GM18507 (cell line): ENCODE measurements at regions not wholly inside any gene's neighbourhood (a gene's known extent, or its start where the extent isn't known, plus 50 kb on each side); places are given as distances from the start of the nearest gene placed in this dataset.

ENCODE experiments used
- DNase-seq: peaks from one replicate; pipeline ENCODE4 v3.0.0; 2011; ENCODE audit warnings: low read depth; ENCODE audit not compliant: insufficient read length; ENCODE audit errors: extremely low spot score
- FAIRE-seq: peaks from 2 replicates; lab custom pipeline; 2011; peaks lifted over from hg19 to GRCh38; lab: Jason Lieb, UNC

DNA sequence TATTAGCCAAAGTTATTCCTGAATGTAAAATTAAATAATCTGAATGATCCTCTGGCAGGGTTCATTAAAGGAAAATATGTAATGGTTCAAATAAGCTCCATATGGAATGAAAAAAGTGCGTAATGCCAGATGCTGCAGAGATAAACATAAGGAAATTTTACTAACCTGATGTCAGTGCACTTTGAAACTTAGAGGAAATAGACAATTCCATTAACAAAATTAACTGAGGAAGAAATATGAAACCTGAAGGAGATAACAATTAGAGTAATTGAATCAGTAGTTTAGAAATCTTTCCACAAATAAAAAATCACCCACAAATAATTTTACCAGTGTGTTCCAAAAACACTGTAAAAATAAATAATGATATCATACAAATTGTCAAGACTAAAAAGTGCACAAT is 387.5 kb downstream of the GRIA2 start:
- FAIRE-seq (no peak), DNase-seq (no peak)

- DNase-seq (no peak), FAIRE-seq (no peak)
These were observed 380.1 kb downstream of the GRIA2 start for GRCh38 chr4:157600583-157600982.

- DNase-seq (no peak), FAIRE-seq (no peak)
These were observed 370.7 kb downstream of the GRIA2 start for GRCh38 chr4:157591245-157591644.

DNA sequence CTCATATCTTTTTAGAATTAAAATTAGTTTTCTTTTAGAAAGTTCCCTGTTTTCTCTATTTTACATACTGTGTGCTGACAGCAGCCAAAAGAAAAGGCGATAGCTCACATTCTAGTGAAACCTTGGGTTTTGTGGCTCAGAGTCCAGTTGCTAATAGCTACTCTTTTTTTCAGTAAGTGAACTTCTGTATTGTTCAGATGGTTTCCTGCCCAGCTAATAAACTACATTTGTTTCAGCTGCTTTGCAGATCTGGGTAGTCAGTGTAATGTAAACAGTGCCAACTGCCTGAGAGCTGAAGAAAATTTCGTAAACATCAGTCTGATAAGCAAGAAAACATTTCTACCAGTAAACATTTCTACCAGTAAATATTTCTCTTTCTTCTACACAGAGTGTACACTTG is 370.2 kb downstream of the GRIA2 start:
- DNase-seq: no peak
- FAIRE-seq: no peak

GRCh38 chr4:157587681-157588423 is 367.3 kb downstream of the GRIA2 start:
- FAIRE-seq (no peak), DNase-seq (no peak)

DNA sequence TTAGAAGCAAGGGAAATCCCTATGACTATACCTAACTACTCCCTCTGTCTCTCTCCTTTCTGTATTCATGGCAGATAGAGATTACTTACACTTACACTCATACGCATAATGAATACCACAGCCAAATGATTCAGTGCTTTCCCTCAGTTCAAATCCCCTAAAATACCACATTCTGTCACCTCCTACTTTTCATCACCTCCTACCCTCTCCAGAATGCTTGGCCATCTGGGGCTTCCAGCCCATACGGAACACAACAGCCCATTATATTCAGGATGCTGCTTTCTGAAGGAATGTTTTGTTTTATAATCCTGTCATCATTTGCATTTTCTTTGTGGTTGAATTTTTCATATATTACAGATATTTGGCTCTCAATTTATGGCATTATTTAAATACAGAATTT is 361.6 kb downstream of the GRIA2 start:
- no peak for FAIRE-seq
- no peak for DNase-seq

- FAIRE-seq (no peak), DNase-seq (no peak)
These were observed 356.2 kb downstream of the GRIA2 start for GRCh38 chr4:157576671-157577217.

DNA sequence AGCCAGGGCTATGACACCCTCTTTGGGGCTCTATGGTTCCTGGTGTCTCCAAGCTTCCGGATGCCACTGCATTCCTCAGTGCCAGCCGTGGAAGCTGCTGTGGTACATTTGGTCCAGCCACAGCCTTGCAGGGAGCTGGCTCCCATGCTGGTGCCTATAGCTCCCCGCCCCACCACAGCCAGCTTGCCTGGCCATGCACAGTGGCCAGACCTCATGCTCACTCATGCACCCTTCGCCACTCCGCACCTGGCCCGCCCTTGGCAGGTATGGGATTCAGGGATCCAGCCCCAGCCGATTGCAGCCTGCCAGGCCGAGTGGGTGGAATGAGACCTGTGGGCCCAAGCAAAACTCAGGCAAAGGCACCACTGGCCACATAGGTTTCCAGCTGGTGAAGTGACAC is 354.8 kb downstream of the GRIA2 start:
- DNase-seq (no peak), FAIRE-seq (no peak)

DNA sequence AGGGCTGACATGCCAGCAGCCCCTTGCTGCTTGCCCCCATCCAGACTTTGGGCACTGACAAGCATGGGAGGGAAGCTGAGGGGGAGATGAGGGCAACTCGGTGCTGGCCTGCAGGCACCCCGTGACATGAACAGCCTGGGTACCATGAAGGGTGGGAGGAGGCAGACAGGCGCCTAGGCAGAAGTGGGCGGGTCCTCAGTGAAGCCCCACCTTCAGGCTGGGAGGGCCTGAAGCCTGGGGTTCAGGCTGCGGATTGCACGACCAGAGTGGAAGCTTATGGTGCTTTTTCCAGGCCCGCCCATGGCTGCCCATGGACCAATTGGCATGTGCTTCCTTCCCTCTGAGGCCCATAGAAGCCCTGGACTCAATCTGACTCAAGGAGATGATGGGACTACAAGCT is 354.1 kb downstream of the GRIA2 start:
- FAIRE-seq (no peak), DNase-seq (no peak)

- DNase-seq (no peak), FAIRE-seq (no peak)
These were observed 352.4 kb downstream of the GRIA2 start for GRCh38 chr4:157572951-157573350.

DNA sequence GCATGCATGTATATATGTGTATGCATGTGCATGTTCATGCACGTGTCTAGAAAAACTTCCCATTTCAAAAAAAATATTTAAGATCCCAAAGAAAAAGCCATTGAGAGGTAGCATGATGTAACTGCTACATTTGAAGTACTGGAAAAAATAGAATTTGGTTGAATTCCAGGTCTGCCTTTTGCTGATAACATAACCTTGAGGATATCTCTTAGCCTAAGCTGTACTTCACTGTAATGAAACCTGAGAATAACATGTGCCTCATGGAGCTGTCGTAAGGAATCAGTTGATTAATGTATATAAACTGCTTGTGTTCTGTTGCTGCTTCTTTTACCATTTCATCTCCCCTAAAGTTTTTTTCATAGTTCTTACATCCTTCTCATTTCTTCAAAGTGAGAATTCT is 351.8 kb downstream of the GRIA2 start:
- DNase-seq: no peak
- no peak for FAIRE-seq

GRCh38 chr4:157564771-157565170 is 344.2 kb downstream of the GRIA2 start:
- DNase-seq (no peak), FAIRE-seq (no peak)

- DNase-seq (no peak), FAIRE-seq (no peak)
These were observed 343.7 kb downstream of the GRIA2 start for GRCh38 chr4:157564218-157564617.

- no peak for DNase-seq
- no peak for FAIRE-seq
These were observed 337.5 kb downstream of the GRIA2 start for GRCh38 chr4:157558016-157558415.

GRCh38 chr4:157550028-157550427 is 329.5 kb downstream of the GRIA2 start:
- FAIRE-seq (no peak), DNase-seq (no peak)

DNA sequence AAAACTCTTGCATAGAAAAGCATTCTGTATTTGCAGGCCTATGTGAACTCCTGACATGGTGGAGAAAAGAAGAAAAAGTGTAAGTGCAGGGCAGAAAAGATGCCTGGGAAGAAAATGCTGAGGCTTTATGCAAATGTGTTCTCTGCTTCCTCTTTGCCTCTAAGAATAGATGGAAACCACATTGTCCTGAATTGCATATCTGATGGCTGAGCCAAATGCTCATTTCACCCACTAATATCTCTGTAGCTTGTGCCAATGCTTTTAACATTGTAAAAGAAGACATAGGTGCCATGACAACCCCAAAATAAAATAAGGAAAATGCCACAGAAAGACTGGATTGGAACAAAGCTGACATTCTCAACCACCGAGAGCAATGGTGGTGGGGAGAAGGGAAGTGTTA is 307.4 kb downstream of the GRIA2 start:
- DNase-seq (no peak), FAIRE-seq (no peak)

DNA sequence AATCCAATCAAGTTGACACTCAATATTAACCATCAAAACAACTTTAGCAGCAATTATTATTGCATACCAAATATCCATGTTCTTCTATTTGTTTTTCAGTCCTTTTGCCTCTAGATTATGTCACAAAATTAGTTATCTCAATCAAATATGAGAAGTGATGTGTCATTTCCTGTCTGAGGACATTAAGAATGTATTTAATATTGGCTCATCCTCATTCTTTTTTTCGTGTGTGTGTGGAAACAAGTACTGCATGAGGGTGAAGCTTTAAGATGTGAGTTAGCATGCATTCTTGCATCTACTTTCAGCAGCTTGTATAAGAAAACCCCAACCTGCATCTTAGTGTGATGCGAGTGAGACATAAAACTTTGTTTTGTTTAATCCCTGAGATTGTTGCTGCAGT is 301.4 kb downstream of the GRIA2 start:
- FAIRE-seq (no peak), DNase-seq (no peak)

DNA sequence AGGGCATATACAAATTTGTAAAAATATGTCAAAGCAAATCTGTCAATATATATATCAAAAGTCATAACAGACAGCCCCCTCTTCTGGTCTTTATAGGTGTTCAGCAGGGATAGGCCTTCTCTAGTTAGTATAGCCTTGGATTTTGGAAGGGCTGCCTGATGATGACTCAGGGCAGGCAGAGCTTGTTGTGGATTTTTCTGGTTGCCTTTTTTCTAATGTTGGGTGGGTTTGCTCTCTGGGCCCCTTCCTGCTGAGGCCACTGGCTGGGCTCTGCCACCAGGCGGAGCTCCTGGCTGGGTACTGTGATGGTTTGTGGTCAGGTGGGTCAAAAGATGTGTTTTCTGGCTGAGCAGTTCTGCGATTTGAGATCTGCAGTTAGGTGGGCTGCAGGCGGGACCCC is 294.2 kb downstream of the GRIA2 start:
- FAIRE-seq (no peak), DNase-seq (no peak)

- FAIRE-seq (no peak), DNase-seq (no peak)
These were observed 288.8 kb downstream of the GRIA2 start for GRCh38 chr4:157509341-157509740.

DNA sequence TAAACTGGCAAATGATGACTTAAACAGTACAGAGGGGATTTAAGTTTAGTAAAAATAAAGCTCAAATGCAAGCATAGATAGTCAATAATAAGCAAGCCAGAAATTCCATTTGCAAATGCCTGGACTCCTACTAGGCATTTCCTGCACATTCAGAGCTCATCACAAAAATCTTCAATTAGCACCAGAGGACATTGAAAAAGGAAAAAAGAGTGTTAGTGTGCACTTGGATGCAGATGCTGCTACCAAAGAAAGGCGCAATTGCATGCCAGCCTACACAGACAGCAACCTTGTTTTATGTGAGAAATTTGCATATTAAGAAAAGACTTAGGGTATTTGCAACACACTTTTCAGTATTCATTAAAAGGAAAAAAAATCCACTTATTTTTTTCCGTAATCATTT is 282.1 kb downstream of the GRIA2 start:
- FAIRE-seq (no peak), DNase-seq (no peak)

DNA sequence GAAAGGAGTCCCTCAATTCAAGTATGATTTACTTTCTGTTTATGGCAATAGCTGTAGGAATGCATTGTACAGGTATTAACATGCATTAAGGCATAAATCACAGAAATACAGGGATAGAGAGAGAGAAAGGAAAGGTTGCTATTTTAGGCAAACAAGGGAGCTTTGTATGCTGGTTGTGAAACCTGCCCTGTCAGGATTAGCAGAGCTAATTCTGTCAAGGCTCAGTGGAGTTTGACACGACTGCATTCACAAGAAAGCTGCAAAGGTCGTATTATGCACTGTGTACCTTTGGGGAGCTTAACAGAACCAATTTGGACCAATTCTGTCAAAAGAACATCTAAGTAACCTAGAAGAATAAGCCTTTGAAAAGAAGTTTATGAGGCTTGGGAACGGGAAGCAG is 239.3 kb downstream of the GRIA2 start:
- no peak for DNase-seq
- FAIRE-seq: no peak

- FAIRE-seq (no peak), DNase-seq (no peak)
These were observed 226.7 kb downstream of the GRIA2 start for GRCh38 chr4:157447195-157447594.
